A549 (cell line): ENCODE measurements at regions not wholly inside any gene's neighbourhood (a gene's known extent, or its start where the extent isn't known, plus 50 kb on each side); places are given as distances from the start of the nearest gene placed in this dataset.
A peak's percentile ranks its signal among the peaks of the same experiment; 100 is the strongest.

Experiments
- ATAC-seq, 2 experiments: fragments of 200-7000 bp in 1 of 2; fragments of >200 bp in 1 of 2; cut with Nextera tagmentation in 1 of 2; cut with Tn5 transposase in 1 of 2; 3 replicates each; pipeline versions ENCODE4 v1.8.0 to v1.9.1; 2018 to 2020; ENCODE audit warnings: mild to moderate bottlenecking in 1 of 2, moderate library complexity in 1 of 2
- CTCF ChIA-PET: fragments of 300-600 bp; sonication (Branson Sonifier 250); formaldehyde crosslinking; extraction: SDS; loops from one replicate; lab custom pipeline; 2021; ENCODE audit warnings: antibody characterized with exemption, inconsistent platforms; lab: Yijun Ruan, JAX
- POLR2A ChIA-PET: fragments of 350-600 bp; formaldehyde crosslinking; extraction: SDS; loops from one replicate; lab custom pipeline; 2021; ENCODE audit warnings: antibody characterized with exemption, inconsistent platforms; lab: Yijun Ruan, JAX
- DNase-seq, 2 experiments: peaks; one replicate each; pipeline versions ENCODE4 v3.0.0 to v3.0.0-alpha.2; 2011 to 2016; ENCODE audit warnings: low read depth in 1 of 2, low spot score in 1 of 2
- FAIRE-seq: peaks from 2 replicates; lab custom pipeline; 2011; peaks lifted over from hg19 to GRCh38; lab: Jason Lieb, UNC
- H3K27ac ChIP-seq, 2 experiments: fragments of >200 bp; sonication (Bioruptor Twin); formaldehyde crosslinking; 3 replicates each; pipeline ENCODE4 v1.5.1; 2016 to 2017
- H3K4me1 ChIP-seq: fragments of >200 bp; sonication (Bioruptor Twin); formaldehyde crosslinking; 3 replicates; pipeline ENCODE4 v1.6.1; 2016
- H3K4me2 ChIP-seq: fragments of >200 bp; sonication (Bioruptor Twin); formaldehyde crosslinking; 3 replicates; pipeline ENCODE4 v1.6.1; 2016
- H3K4me3 ChIP-seq: fragments of >200 bp; sonication (Bioruptor Twin); formaldehyde crosslinking; 3 replicates; pipeline ENCODE4 v1.5.1; 2016
- H3K9me3 ChIP-seq: fragments of >200 bp; sonication (Bioruptor Twin); formaldehyde crosslinking; 3 replicates; pipeline ENCODE4 v1.6.1; 2016
- BHLHE40 ChIP-seq: IDR thresholded peaks from 2 replicates; pipeline ENCODE4 v1.6.1; 2012; ENCODE audit warnings: low read depth, low read length, inconsistent platforms
- CBX8 ChIP-seq: fragments of 200-600 bp; sonication (generic); IDR thresholded peaks from 2 replicates; pipeline ENCODE4 v1.6.1; 2016
- EHF ChIP-seq: fragments of 250-450 bp; sonication (Bioruptor Pico); IDR thresholded peaks from 2 replicates; pipeline ENCODE4 v1.5.0; 2020; ENCODE audit warnings: mild to moderate bottlenecking
- ESRRA ChIP-seq: fragments of 150-350 bp; IDR thresholded peaks from 2 replicates; pipeline ENCODE4 v1.6.1; 2014; ENCODE audit warnings: mild to moderate bottlenecking, low read length, borderline replicate concordance
- FOSB ChIP-seq: fragments of 250-450 bp; sonication (Bioruptor Pico); IDR thresholded peaks from 2 replicates; pipeline ENCODE4 v1.5.0; 2020; ENCODE audit warnings: mild to moderate bottlenecking, moderate library complexity
- FOSL2 ChIP-seq, 2 experiments: fragments of 450-650 bp in 1 of 2; fragments of >200 bp in 1 of 2; sonication (Bioruptor Twin) in 1 of 2; formaldehyde crosslinking; IDR thresholded peaks; 2 replicates each; pipeline versions ENCODE4 v1.5.0 to v1.6.1; 2016 to 2020; ENCODE audit warnings: mild to moderate bottlenecking in 1 of 2, moderate library complexity in 1 of 2
- HDAC2 ChIP-seq: fragments of 200-600 bp; sonication (generic); IDR thresholded peaks from 2 replicates; pipeline ENCODE4 v1.6.1; 2016
- HOXB13 ChIP-seq: fragments of 250-450 bp; sonication (Bioruptor Pico); IDR thresholded peaks from 2 replicates; pipeline ENCODE4 v1.5.0; 2020; ENCODE audit warnings: low read depth, mild to moderate bottlenecking, moderate library complexity
- JUN ChIP-seq, 2 experiments: fragments of >200 bp; sonication (Bioruptor Twin); formaldehyde crosslinking; IDR thresholded peaks; 2 replicates in 1 of 2; 3 replicates in 1 of 2; pipeline ENCODE4 v1.6.1; 2016 to 2017
- JUNB ChIP-seq: fragments of >200 bp; sonication (Bioruptor Twin); formaldehyde crosslinking; IDR thresholded peaks from 2 replicates; pipeline ENCODE4 v1.6.1; 2016
- MAFK ChIP-seq: fragments of 450-650 bp; IDR thresholded peaks from 2 replicates; pipeline ENCODE4 v1.6.1; 2014; ENCODE audit not compliant: partially characterized antibody
- MYC ChIP-seq: IDR thresholded peaks from 2 replicates; pipeline ENCODE4 v1.6.1; 2012; ENCODE audit warnings: mild to moderate bottlenecking, inconsistent platforms, low read length, improper control_type of control experiment, borderline replicate concordance
- POLR2AphosphoS2 ChIP-seq: conservative IDR thresholded peaks from 2 replicates; pipeline ENCODE4 v1.6.1; 2012; ENCODE audit warnings: low read length, improper control_type of control experiment, inconsistent platforms
- RNF2 ChIP-seq: fragments of 200-600 bp; sonication (generic); IDR thresholded peaks from 2 replicates; pipeline ENCODE4 v1.6.1; 2016; ENCODE audit warnings: low read depth, mild to moderate bottlenecking, antibody characterized with exemption, moderate library complexity, borderline replicate concordance
- TFCP2L1 ChIP-seq: fragments of 250-450 bp; sonication (Bioruptor Pico); IDR thresholded peaks from 2 replicates; pipeline ENCODE4 v1.5.0; 2021; ENCODE audit warnings: mild to moderate bottlenecking
- ZFP36 ChIP-seq: fragments of 450-650 bp; IDR thresholded peaks from 2 replicates; pipeline ENCODE4 v1.6.1; 2014; ENCODE audit warnings: borderline replicate concordance; ENCODE audit not compliant: partially characterized antibody
- ZNF302 ChIP-seq: fragments of 250-450 bp; sonication (Bioruptor Pico); IDR thresholded peaks from 2 replicates; pipeline ENCODE4 v1.9.0; 2021; ENCODE audit warnings: inconsistent platforms, mild to moderate bottlenecking, moderate library complexity
- ZSCAN20 ChIP-seq: fragments of 250-450 bp; sonication (Bioruptor Pico); IDR thresholded peaks from 2 replicates; pipeline ENCODE4 v1.8.0; 2022; ENCODE audit warnings: mild to moderate bottlenecking, moderate library complexity
- WGBS: methylation state at CpG from one replicate; pipeline ENCODE4 v1.1.6; 2017; ENCODE audit errors: missing lambda C conversion rate; 5-methylcytosine and 5-hydroxymethylcytosine counted together
- TF ChIP-seq, protein P1 (sequence below): fragments of 200-600 bp; sonication (generic); IDR thresholded peaks from 2 replicates; pipeline ENCODE4 v1.6.1; 2016; ENCODE audit warnings: antibody characterized with exemption, mild to moderate bottlenecking, moderate library complexity
- TF ChIP-seq, protein P2 (sequence below): fragments of 250-450 bp; sonication (Bioruptor Pico); IDR thresholded peaks from 2 replicates; pipeline ENCODE4 v1.5.0; 2020; ENCODE audit warnings: low read depth, mild to moderate bottlenecking, moderate library complexity
- TF ChIP-seq, protein P3 (sequence below): fragments of 250-450 bp; sonication (Bioruptor Pico); IDR thresholded peaks from 2 replicates; pipeline ENCODE4 v1.5.0; 2021; ENCODE audit warnings: mild to moderate bottlenecking, moderate library complexity, borderline replicate concordance
- TF ChIP-seq, protein P4 (sequence below): fragments of >200 bp; sonication (Bioruptor Twin); formaldehyde crosslinking; IDR thresholded peaks from 3 replicates; pipeline ENCODE4 v1.6.1; 2016

DNA sequence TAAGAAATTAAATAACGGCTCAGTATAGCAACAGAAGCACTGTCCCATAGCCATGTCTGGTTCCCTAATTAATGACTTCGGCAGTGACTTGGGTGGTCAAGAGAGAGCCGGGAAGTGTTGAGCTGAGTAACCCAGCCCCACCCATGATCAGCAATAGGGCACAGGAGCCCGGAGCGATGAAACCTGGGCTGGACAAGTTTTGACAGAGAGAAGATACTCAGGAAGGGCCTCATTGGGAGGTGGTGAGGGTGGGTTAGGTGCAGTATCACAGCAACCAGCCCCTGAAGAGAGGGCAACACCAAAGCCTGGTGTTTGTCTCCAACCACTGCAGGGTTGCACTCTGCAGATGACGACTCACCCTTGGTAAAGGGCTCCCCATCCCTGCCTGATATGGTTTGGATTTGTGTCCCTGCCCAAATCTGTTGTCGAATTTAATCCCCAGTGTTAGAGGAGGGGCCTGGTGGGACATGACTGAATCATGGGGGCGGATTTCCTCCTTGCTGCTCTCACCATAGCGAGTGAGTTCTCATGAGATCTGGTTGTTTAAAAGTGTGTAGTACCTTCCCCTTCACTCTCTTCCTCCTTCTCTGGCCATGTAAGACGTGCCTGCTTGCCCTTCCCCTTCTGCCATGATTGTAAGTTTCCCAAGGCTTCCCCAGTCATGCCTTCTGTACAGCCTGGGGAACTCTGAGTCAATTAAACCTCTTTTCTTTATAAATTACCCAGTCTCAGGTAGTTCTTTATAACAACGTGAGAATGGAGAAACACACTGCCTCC is 124.9 kb upstream of the MED13L start:
- CTCF ChIA-PET, result interaction anchor here (0.8 to 2.1 kb wide), 2 partner anchors 11 to 13 kb away, joined by 3 to 5 read pairs; no protein-coding TSS in a partner anchor
- FAIRE-seq (no peak), ATAC-seq (no peak), DNase-seq (no peak)
- WGBS, result 92% methylated on average over 11 of the region's 11 CpGs
- POLR2A ChIA-PET, result no interaction called here
- Histone ChIP-seq H3K9me3 (peaks cover 24% of the 10 kb centered on the region; the same call in 2 of the 3 replicates), H3K4me3 (no peak overlapping the region), H3K27ac (peak overlapping the region in 1 of 2 experiments; percentile 84; a peak in 2 of 6 replicates), H3K4me1 (peaks cover 32% of the 10 kb centered on the region), H3K4me2 (no peak overlapping the region)
- TF ChIP-seq HDAC2 (no peak), JUNB (no peak), ZNF302 (CRISPR knock-in tag) (no peak), BHLHE40 (no peak), HOXB13 (CRISPR knock-in tag) (no peak), POLR2AphosphoS2 (no peak), ZSCAN20 (no peak), RNF2 (no peak), MAFK (no peak), TFCP2L1 (no peak), FOSL2 (IDR thresholded peaks at IDR 0.05) (no peak), FOSL2 (CRISPR knock-in tag; IDR thresholded peaks at IDR 0.05) (no peak), JUN (IDR thresholded peaks at IDR 0.05) (no peak), ZFP36 (no peak), CBX8 (no peak), FOSB (CRISPR knock-in tag) (no peak), ESRRA (no peak)
- TF ChIP-seq, protein P1, sequence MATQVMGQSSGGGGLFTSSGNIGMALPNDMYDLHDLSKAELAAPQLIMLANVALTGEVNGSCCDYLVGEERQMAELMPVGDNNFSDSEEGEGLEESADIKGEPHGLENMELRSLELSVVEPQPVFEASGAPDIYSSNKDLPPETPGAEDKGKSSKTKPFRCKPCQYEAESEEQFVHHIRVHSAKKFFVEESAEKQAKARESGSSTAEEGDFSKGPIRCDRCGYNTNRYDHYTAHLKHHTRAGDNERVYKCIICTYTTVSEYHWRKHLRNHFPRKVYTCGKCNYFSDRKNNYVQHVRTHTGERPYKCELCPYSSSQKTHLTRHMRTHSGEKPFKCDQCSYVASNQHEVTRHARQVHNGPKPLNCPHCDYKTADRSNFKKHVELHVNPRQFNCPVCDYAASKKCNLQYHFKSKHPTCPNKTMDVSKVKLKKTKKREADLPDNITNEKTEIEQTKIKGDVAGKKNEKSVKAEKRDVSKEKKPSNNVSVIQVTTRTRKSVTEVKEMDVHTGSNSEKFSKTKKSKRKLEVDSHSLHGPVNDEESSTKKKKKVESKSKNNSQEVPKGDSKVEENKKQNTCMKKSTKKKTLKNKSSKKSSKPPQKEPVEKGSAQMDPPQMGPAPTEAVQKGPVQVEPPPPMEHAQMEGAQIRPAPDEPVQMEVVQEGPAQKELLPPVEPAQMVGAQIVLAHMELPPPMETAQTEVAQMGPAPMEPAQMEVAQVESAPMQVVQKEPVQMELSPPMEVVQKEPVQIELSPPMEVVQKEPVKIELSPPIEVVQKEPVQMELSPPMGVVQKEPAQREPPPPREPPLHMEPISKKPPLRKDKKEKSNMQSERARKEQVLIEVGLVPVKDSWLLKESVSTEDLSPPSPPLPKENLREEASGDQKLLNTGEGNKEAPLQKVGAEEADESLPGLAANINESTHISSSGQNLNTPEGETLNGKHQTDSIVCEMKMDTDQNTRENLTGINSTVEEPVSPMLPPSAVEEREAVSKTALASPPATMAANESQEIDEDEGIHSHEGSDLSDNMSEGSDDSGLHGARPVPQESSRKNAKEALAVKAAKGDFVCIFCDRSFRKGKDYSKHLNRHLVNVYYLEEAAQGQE, result no peak
- TF ChIP-seq, protein P2, sequence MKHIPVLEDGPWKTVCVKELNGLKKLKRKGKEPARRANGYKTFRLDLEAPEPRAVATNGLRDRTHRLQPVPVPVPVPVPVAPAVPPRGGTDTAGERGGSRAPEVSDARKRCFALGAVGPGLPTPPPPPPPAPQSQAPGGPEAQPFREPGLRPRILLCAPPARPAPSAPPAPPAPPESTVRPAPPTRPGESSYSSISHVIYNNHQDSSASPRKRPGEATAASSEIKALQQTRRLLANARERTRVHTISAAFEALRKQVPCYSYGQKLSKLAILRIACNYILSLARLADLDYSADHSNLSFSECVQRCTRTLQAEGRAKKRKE, result no peak
- TF ChIP-seq, protein P3, sequence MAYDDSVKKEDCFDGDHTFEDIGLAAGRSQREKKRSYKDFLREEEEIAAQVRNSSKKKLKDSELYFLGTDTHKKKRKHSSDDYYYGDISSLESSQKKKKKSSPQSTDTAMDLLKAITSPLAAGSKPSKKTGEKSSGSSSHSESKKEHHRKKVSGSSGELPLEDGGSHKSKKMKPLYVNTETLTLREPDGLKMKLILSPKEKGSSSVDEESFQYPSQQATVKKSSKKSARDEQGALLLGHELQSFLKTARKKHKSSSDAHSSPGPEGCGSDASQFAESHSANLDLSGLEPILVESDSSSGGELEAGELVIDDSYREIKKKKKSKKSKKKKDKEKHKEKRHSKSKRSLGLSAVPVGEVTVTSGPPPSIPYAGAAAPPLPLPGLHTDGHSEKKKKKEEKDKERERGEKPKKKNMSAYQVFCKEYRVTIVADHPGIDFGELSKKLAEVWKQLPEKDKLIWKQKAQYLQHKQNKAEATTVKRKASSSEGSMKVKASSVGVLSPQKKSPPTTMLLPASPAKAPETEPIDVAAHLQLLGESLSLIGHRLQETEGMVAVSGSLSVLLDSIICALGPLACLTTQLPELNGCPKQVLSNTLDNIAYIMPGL (CRISPR knock-in tag), result no peak

DNA sequence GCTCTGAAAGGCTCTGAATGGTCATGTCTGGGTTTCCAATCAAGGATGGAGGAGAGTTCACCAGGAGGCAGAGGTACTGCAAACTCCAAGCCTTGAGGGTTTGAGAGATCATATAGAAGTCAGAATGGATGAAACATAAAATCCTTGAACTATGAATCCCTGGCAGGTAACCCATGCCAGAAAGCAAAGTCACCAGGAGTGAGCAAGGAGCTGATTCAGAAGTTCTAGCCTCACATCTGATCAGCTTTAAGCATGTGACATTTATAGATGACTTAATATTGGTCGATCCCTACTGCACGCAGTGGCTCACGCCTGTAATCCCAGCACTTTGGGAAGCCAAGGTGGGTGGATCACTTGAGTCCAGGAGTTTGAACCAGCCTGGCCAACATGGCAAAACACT is 126.1 kb upstream of the MED13L start:
- no peak for FAIRE-seq
- no peak for ATAC-seq
- ChIA-PET CTCF (interaction anchor here (1.2 to 2.1 kb wide), 3 partner anchors 10 to 18 kb away, joined by 4 to 5 read pairs (median 4); no protein-coding TSS in a partner anchor), POLR2A (no interaction called here)
- TF ChIP-seq EHF (CRISPR knock-in tag) (no peak), POLR2AphosphoS2 (no peak), MYC (no peak)
- TF ChIP-seq, protein P4, sequence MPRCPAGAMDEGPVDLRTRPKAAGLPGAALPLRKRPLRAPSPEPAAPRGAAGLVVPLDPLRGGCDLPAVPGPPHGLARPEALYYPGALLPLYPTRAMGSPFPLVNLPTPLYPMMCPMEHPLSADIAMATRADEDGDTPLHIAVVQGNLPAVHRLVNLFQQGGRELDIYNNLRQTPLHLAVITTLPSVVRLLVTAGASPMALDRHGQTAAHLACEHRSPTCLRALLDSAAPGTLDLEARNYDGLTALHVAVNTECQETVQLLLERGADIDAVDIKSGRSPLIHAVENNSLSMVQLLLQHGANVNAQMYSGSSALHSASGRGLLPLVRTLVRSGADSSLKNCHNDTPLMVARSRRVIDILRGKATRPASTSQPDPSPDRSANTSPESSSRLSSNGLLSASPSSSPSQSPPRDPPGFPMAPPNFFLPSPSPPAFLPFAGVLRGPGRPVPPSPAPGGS, result no peak
- Histone ChIP-seq H3K27ac (peak overlapping the region; percentile 8 to 84; a peak in 3 of 6 replicates), H3K4me1 (peaks cover 35% of the 10 kb centered on the region), H3K4me2 (no peak overlapping the region), H3K9me3 (peaks cover 14% of the 10 kb centered on the region; the same call in 2 of the 3 replicates), H3K4me3 (no peak overlapping the region)
- WGBS, result 84% methylated on average over 3 of the region's 3 CpGs
- no peak for DNase-seq
